ENCODE measurements at regions not wholly inside any gene's neighbourhood (a gene's known extent, or its start where the extent isn't known, plus 50 kb on each side); places are given as distances from the start of the nearest gene placed in this dataset.

DNA sequence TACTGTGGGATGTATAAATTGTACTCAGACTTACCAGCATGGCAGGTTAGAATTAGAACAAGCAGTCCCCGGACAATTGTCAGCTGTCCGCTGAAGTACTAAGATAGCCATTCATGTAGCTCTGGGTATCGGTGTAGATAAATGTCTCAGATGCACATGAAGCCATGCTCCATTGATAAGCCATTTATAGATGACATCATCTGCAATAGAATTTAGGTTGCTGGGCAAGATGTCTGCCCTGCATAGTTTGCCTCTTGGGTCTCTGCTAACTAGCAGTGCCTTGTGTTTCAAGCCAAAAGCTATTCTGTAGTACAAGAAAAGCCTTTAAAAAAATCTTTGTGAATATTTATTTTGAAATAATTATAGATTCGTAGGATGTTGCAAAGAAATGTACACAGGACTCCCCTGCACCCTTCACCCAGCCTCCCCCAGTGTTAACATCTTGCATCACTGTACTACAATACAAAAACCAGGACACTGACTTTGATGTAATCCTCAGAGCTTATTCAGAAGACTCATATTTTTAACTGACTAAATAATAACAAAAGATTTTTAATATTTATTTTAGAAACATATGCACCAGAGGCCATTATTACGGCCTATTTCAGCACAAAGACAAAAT is 220.6 kb upstream of the THRB start:
- in situ Hi-C loops (cut with MboI): no loop called here
- 68 to 69% methylated on average over 5 of the region's 5 CpGs for WGBS, 2 experiments (ENCODE audit: low coverage in 1 of 2, low lambda C conversion rate in 2 of 2, missing lambda C conversion rate in 2 of 2)

DNA sequence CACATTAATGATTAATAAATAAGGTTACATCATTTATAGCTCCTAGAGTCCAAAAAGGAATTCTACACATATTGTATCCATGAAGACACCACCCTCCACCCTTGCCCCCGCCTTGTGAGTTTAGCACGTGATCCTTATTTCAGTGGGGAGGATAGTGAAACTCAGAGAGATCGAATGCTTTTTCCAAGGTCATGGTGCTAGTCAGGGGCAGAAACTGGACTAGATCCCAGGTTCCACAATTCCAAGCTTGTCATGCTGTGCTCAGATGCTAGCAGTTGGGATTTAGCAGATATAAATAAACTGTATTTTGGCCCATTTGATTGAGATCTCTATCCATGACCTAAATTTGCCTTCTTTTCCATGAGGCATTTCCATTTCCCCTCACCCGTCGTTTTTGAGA is 227.4 kb upstream of the THRB start:
- H3K9me3 ChIP-seq (ENCODE audit: low read depth): no peaks in the 10 kb centered on the region
- H3K9ac ChIP-seq: no peak overlapping the region
- H4K20me1 ChIP-seq (ENCODE audit: insufficient read depth): no peaks in the 10 kb centered on the region
- no peaks in the 10 kb centered on the region for H3F3A ChIP-seq (ENCODE audit: insufficient read depth)
- H3K36me3 ChIP-seq (ENCODE audit: low read depth): no peaks in the 10 kb centered on the region
- H3K27me3 ChIP-seq (replicated peaks; ENCODE audit: insufficient read depth): peaks cover 12% of the 10 kb centered on the region
- H2AFZ ChIP-seq: no peak overlapping the region
- H3K79me2 ChIP-seq (ENCODE audit: insufficient read depth): no peaks in the 10 kb centered on the region
- no peak for DNase-seq
- no peak overlapping the region for H3K4me2 ChIP-seq (ENCODE audit: unreplicated experiment)
- H3K4me3 ChIP-seq: no peak overlapping the region
- in situ Hi-C loops (cut with MboI): no loop called here
- 17 to 25% methylated on average over 5 of the region's 5 CpGs for WGBS, 2 experiments (ENCODE audit: low coverage in 1 of 2, low lambda C conversion rate in 2 of 2, missing lambda C conversion rate in 2 of 2)
- no peaks in the 10 kb centered on the region for H3K4me1 ChIP-seq (ENCODE audit: insufficient read depth)
- no peak for TF ChIP-seq EZH2phosphoT487 (IDR thresholded peaks at IDR 0.05; ENCODE audit: insufficient read depth, low read depth)
- TF ChIP-seq EZH2 (IDR thresholded peaks at IDR 0.05; ENCODE audit: insufficient read depth, poor library complexity, severe bottlenecking): no peak
- H3K9me2 ChIP-seq (ENCODE audit: insufficient read depth): no peaks in the 10 kb centered on the region
- H3K27ac ChIP-seq: no peak overlapping the region

More for the DNA sequence above, 220.6 kb upstream of the THRB start:
- no peak for TF ChIP-seq EZH2phosphoT487 (IDR thresholded peaks at IDR 0.05; ENCODE audit: insufficient read depth, low read depth)
- TF ChIP-seq EZH2 (IDR thresholded peaks at IDR 0.05; ENCODE audit: insufficient read depth, poor library complexity, severe bottlenecking): no peak
- Histone ChIP-seq H3K27me3 (replicated peaks; ENCODE audit: insufficient read depth) (peaks cover 8% of the 10 kb centered on the region), H3K9me3 (ENCODE audit: low read depth) (no peaks in the 10 kb centered on the region), H3K79me2 (ENCODE audit: insufficient read depth) (no peaks in the 10 kb centered on the region), H3K4me2 (ENCODE audit: unreplicated experiment) (no peak overlapping the region), H3K4me3 (no peak overlapping the region), H3K9me2 (ENCODE audit: insufficient read depth) (no peaks in the 10 kb centered on the region), H4K20me1 (ENCODE audit: insufficient read depth) (no peaks in the 10 kb centered on the region), H3K27ac (no peak overlapping the region), H2AFZ (no peak overlapping the region), H3K36me3 (ENCODE audit: low read depth) (no peaks in the 10 kb centered on the region), H3K4me1 (ENCODE audit: insufficient read depth) (no peaks in the 10 kb centered on the region), H3F3A (ENCODE audit: insufficient read depth) (no peaks in the 10 kb centered on the region), H3K9ac (no peak overlapping the region)
- DNase-seq: no peak

DNA sequence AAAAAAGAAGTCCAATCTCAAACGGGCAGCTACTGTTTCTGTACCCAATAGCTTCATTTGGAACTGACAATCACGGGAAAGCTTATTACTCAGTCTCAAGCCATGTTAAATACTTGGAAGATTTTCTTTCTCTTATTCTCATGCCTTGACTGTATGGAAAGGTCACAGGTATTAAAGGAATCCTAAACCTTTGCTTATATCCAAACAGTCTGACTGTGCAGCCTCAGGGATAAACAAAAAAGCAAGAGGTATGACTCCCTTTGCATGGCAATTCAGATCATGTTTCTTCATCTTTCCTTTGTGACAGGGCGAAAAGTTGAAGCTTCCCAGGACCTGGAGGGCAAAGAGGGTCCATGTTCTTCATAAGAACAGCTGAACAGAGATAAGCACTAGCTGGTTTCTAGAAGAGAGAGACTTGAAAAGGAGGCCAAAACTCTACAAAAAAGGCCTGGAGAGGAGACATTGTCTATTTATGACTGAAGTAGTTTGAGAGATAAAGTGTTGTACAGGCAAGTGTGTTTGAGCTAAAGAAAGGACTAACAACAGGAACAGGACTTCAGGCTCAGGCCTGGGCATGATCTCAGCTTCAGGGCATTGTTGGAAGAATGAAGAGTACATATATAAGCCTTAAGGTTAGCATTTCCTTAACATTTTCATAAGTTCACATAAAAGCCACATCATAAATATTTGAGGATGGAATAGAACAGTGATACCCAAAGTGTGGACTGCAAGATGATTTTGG is 231.0 kb upstream of the THRB start:
- no peaks in the 10 kb centered on the region for H3F3A ChIP-seq (ENCODE audit: insufficient read depth)
- no peak for DNase-seq
- 31 to 41% methylated on average over 3 of the region's 3 CpGs for WGBS, 2 experiments (ENCODE audit: low coverage in 1 of 2, low lambda C conversion rate in 2 of 2, missing lambda C conversion rate in 2 of 2)
- no peak overlapping the region for H3K4me3 ChIP-seq
- no peaks in the 10 kb centered on the region for H4K20me1 ChIP-seq (ENCODE audit: insufficient read depth)
- H3K27me3 ChIP-seq (replicated peaks; ENCODE audit: insufficient read depth): peaks cover 1% of the 10 kb centered on the region; the same call in 1 of the 2 replicates
- in situ Hi-C loops (cut with MboI): no loop called here
- H3K4me1 ChIP-seq (ENCODE audit: insufficient read depth): no peaks in the 10 kb centered on the region
- TF ChIP-seq EZH2 (IDR thresholded peaks at IDR 0.05; ENCODE audit: insufficient read depth, poor library complexity, severe bottlenecking): no peak
- no peak for TF ChIP-seq EZH2phosphoT487 (IDR thresholded peaks at IDR 0.05; ENCODE audit: insufficient read depth, low read depth)
- H3K27ac ChIP-seq: no peak overlapping the region
- no peak overlapping the region for H3K9ac ChIP-seq
- H3K79me2 ChIP-seq (ENCODE audit: insufficient read depth): no peaks in the 10 kb centered on the region
- H2AFZ ChIP-seq: no peak overlapping the region
- no peaks in the 10 kb centered on the region for H3K9me3 ChIP-seq (ENCODE audit: low read depth)
- no peaks in the 10 kb centered on the region for H3K9me2 ChIP-seq (ENCODE audit: insufficient read depth)
- no peak overlapping the region for H3K4me2 ChIP-seq (ENCODE audit: unreplicated experiment)
- no peaks in the 10 kb centered on the region for H3K36me3 ChIP-seq (ENCODE audit: low read depth)

DNA sequence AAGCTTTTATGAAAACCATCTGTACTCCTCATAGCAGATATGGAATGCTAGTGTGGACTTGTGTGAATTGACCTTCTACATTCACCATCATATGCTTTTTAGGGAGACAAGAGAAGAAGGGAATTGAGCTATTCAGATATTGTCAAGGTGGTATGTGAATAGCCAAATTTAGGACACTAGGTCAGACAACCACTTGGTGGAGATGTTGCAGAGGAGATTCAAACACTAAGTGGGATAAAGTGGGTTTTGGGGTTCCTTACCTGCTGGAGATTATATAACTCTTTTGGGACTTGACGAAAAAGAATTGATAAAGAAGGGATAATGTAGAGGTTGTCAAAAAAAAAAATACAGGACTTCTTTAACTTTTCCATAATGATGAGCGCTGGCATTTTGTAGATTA is 231.8 kb upstream of the THRB start:
- no peak overlapping the region for H3K27ac ChIP-seq
- H3K79me2 ChIP-seq (ENCODE audit: insufficient read depth): no peaks in the 10 kb centered on the region
- no peaks in the 10 kb centered on the region; the same call in 1 of the 2 replicates for H3K27me3 ChIP-seq (replicated peaks; ENCODE audit: insufficient read depth)
- H3K4me2 ChIP-seq (ENCODE audit: unreplicated experiment): no peak overlapping the region
- 67 to 69% methylated on average over 2 of the region's 2 CpGs for WGBS, 2 experiments (ENCODE audit: low coverage in 1 of 2, low lambda C conversion rate in 2 of 2, missing lambda C conversion rate in 2 of 2)
- H3K9me2 ChIP-seq (ENCODE audit: insufficient read depth): no peaks in the 10 kb centered on the region
- DNase-seq: no peak
- no peaks in the 10 kb centered on the region for H3K36me3 ChIP-seq (ENCODE audit: low read depth)
- TF ChIP-seq EZH2 (IDR thresholded peaks at IDR 0.05; ENCODE audit: insufficient read depth, poor library complexity, severe bottlenecking) (no peak), EZH2phosphoT487 (IDR thresholded peaks at IDR 0.05; ENCODE audit: insufficient read depth, low read depth) (no peak)
- H3K9ac ChIP-seq: no peak overlapping the region
- H2AFZ ChIP-seq: no peak overlapping the region
- H3K4me3 ChIP-seq: no peak overlapping the region
- no peaks in the 10 kb centered on the region for H3F3A ChIP-seq (ENCODE audit: insufficient read depth)
- no peaks in the 10 kb centered on the region for H3K9me3 ChIP-seq (ENCODE audit: low read depth)
- no peaks in the 10 kb centered on the region for H3K4me1 ChIP-seq (ENCODE audit: insufficient read depth)
- in situ Hi-C loops (cut with MboI): no loop called here
- no peaks in the 10 kb centered on the region for H4K20me1 ChIP-seq (ENCODE audit: insufficient read depth)

Measured in GM23248 (cell line).